GM12864 (cell line): ENCODE measurements at regions not wholly inside any gene's neighbourhood (a gene's known extent, or its start where the extent isn't known, plus 50 kb on each side); places are given as distances from the start of the nearest gene placed in this dataset.
"Not testable (repeated sequence)": the region's sequence is repeated elsewhere in the genome, so short reads cannot be mapped to it uniquely, and the experiment has no call there.

Source experiments
- DNase-seq: peaks from one replicate; pipeline ENCODE4 v3.0.0-alpha.2; 2011; ENCODE audit warnings: low read depth
- H3K4me3 ChIP-seq: 2 replicates; pipeline ENCODE4 v1.5.1; 2011; ENCODE audit warnings: mild to moderate bottlenecking, low read depth, low read length, control low read depth
- CTCF ChIP-seq: IDR thresholded peaks from 2 replicates; pipeline ENCODE4 v1.5.1; 2011; ENCODE audit warnings: low read depth, mild to moderate bottlenecking, moderate library complexity, low read length, control low read depth, inconsistent platforms; ENCODE audit errors: missing control alignments

- no peak overlapping the region for H3K4me3 ChIP-seq
- DNase-seq, result no peak
- TF ChIP-seq CTCF, result no peak
These were observed 443.1 kb upstream of the PITX2 start for GRCh38 chr4:111066001-111066400.

GRCh38 chr4:111066447-111066846 is 443.6 kb upstream of the PITX2 start:
- no peak for DNase-seq
- TF ChIP-seq CTCF, result no peak
- no peak overlapping the region for H3K4me3 ChIP-seq

GRCh38 chr4:111066887-111067286 is 444.0 kb upstream of the PITX2 start:
- TF ChIP-seq CTCF, result no peak
- DNase-seq, result no peak
- no peak overlapping the region for H3K4me3 ChIP-seq

- no peak overlapping the region for H3K4me3 ChIP-seq
- no peak for TF ChIP-seq CTCF
- no peak for DNase-seq
These were observed 446.0 kb upstream of the PITX2 start for GRCh38 chr4:111068883-111069282.

- no peak overlapping the region for H3K4me3 ChIP-seq
- TF ChIP-seq CTCF, result no peak
- no peak for DNase-seq
These were observed 447.5 kb upstream of the PITX2 start for GRCh38 chr4:111070390-111070789.

GRCh38 chr4:111074523-111075114 is 451.7 kb upstream of the PITX2 start:
- no peak for DNase-seq
- H3K4me3 ChIP-seq, result no peak overlapping the region
- no peak for TF ChIP-seq CTCF

GRCh38 chr4:111076299-111076698 is 453.4 kb upstream of the PITX2 start:
- not testable (repeated sequence) for H3K4me3 ChIP-seq, DNase-seq

- no peak overlapping the region for H3K4me3 ChIP-seq
- no peak for DNase-seq
These were observed 485.3 kb upstream of the PITX2 start for GRCh38 chr4:111108153-111108552.

More at GRCh38 chr4:111108153-111108552, 485.3 kb upstream of the PITX2 start:
- TF ChIP-seq CTCF, result no peak
